A673 (cell line): ENCODE measurements at regions not wholly inside any gene's neighbourhood (a gene's known extent, or its start where the extent isn't known, plus 50 kb on each side); places are given as distances from the start of the nearest gene placed in this dataset.

Source experiments
- BruUV-seq: library from RNA; stranded (reverse); fragments of 400-500 nt; replicated peaks from 2 replicates; lab custom pipeline; 2021; lab: Mats Ljungman, UMichigan
- CTCF ChIA-PET: fragments of 300-600 bp; sonication (Branson Sonifier 250); formaldehyde crosslinking; loops from one replicate; lab custom pipeline; 2022; ENCODE audit warnings: antibody characterized with exemption; lab: Charles Lee
- POLR2A ChIA-PET: fragments of 300-600 bp; sonication (Branson Sonifier 250); formaldehyde crosslinking; loops from one replicate; lab custom pipeline; 2022; ENCODE audit warnings: antibody characterized with exemption; ENCODE audit not compliant: low non-redundant PET; lab: Charles Lee
- DNase-seq: peaks from one replicate; pipeline ENCODE4 v3.0.0-alpha.2; 2015; ENCODE audit warnings: low spot score
- H3K27ac ChIP-seq: fragments of 200-600 bp; sonication (generic); 2 replicates; pipeline ENCODE4 v1.5.1; 2016; ENCODE audit warnings: mixed run types, low read depth, mild to moderate bottlenecking, mixed read lengths, antibody characterized with exemption, low read length; ENCODE audit not compliant: poor library complexity, severe bottlenecking
- H3K27me3 ChIP-seq: fragments of 200-600 bp; sonication (generic); replicated peaks from 2 replicates; pipeline ENCODE4 v1.6.1; 2017; ENCODE audit warnings: mixed run types, low read depth, mild to moderate bottlenecking, mixed read lengths, antibody characterized with exemption, low read length; ENCODE audit not compliant: insufficient read depth, poor library complexity
- H3K36me3 ChIP-seq: fragments of 200-600 bp; sonication (generic); 2 replicates; pipeline ENCODE4 v1.6.1; 2016; ENCODE audit warnings: mixed run types, mild to moderate bottlenecking, mixed read lengths, antibody characterized with exemption, low read length; ENCODE audit not compliant: insufficient read depth, poor library complexity, severe bottlenecking
- H3K4me1 ChIP-seq: fragments of 200-600 bp; sonication (generic); 2 replicates; pipeline ENCODE4 v1.6.1; 2017; ENCODE audit warnings: mixed run types, mild to moderate bottlenecking, mixed read lengths, antibody characterized with exemption, low read length; ENCODE audit not compliant: insufficient read depth, poor library complexity, severe bottlenecking
- H3K4me3 ChIP-seq: fragments of 200-600 bp; sonication (generic); 2 replicates; pipeline ENCODE4 v1.5.1; 2016; ENCODE audit warnings: low read depth, mixed run types, mild to moderate bottlenecking, mixed read lengths, low read length; ENCODE audit not compliant: poor library complexity, severe bottlenecking
- H3K9me3 ChIP-seq: fragments of 200-600 bp; sonication (generic); 2 replicates; pipeline ENCODE4 v1.6.1; 2016; ENCODE audit warnings: mixed run types, low read depth, mild to moderate bottlenecking, mixed read lengths, antibody characterized with exemption, low read length; ENCODE audit not compliant: poor library complexity, severe bottlenecking
- CTCF ChIP-seq: fragments of 300-800, 200-600 bp; sonication (generic); conservative IDR thresholded peaks from 2 replicates; pipeline ENCODE4 v1.5.1; 2017; ENCODE audit warnings: low read depth, mild to moderate bottlenecking, antibody characterized with exemption, low read length, moderate library complexity, mixed read lengths
- EZH2 ChIP-seq: fragments of 200-600 bp; sonication (generic); IDR thresholded peaks from 2 replicates; pipeline ENCODE4 v1.6.1; 2017; ENCODE audit warnings: borderline replicate concordance, low read depth, mild to moderate bottlenecking, mixed read lengths, antibody characterized with exemption, low read length; ENCODE audit not compliant: poor library complexity, severe bottlenecking
- intact Hi-C: fragments of 100-400 bp; cut with micrococcal nuclease; formaldehyde crosslinking; loops from one replicate; pipeline ENCODE4 v1.10.0; 2022; ENCODE audit not compliant: unreplicated experiment

- BruUV-seq = no TSS peak
- ChIA-PET CTCF (no interaction called here), POLR2A (no interaction called here)
- Histone ChIP-seq H3K36me3 (no peaks in the 10 kb centered on the region), H3K27ac (no peak overlapping the region), H3K4me1 (no peaks in the 10 kb centered on the region), H3K9me3 (no peaks in the 10 kb centered on the region), H3K27me3 (peaks cover 30% of the 10 kb centered on the region), H3K4me3 (no peak overlapping the region)
- TF ChIP-seq EZH2 (no peak), CTCF (no peak)
- no peak for DNase-seq
- intact Hi-C loops = no loop called here
These were observed 74.5 kb upstream of the ANKRD10 start for GRCh38 chr13:110989331-110989730.

GRCh38 chr13:110985541-110985940, 70.7 kb upstream of the ANKRD10 start:
- no TSS peak for BruUV-seq
- no peak for TF ChIP-seq CTCF
- no peak for TF ChIP-seq EZH2
- ChIA-PET CTCF (no interaction called here), POLR2A (no interaction called here)
- Histone ChIP-seq H3K9me3 (no peaks in the 10 kb centered on the region), H3K27ac (no peak overlapping the region), H3K4me3 (no peak overlapping the region), H3K36me3 (no peaks in the 10 kb centered on the region), H3K27me3 (peaks cover 41% of the 10 kb centered on the region), H3K4me1 (no peaks in the 10 kb centered on the region)
- intact Hi-C loops = no loop called here
- no peak for DNase-seq

- no TSS peak for BruUV-seq
- Histone ChIP-seq H3K36me3 (no peaks in the 10 kb centered on the region), H3K27ac (no peak overlapping the region), H3K4me1 (no peaks in the 10 kb centered on the region), H3K27me3 (peaks cover 45% of the 10 kb centered on the region), H3K4me3 (no peak overlapping the region), H3K9me3 (no peaks in the 10 kb centered on the region)
- intact Hi-C loops = no loop called here
- ChIA-PET POLR2A (no interaction called here), CTCF (interaction anchor here (0.6 kb wide), 1 partner anchor 88 kb away, joined by 3 read pairs; no protein-coding TSS in a partner anchor)
- no peak for DNase-seq
- no peak for TF ChIP-seq CTCF
- TF ChIP-seq EZH2 = no peak
These were observed 69.9 kb upstream of the ANKRD10 start for GRCh38 chr13:110984798-110985197.
